AG04449 (cell line): ENCODE measurements at regions not wholly inside any gene's neighbourhood (a gene's known extent, or its start where the extent isn't known, plus 50 kb on each side); places are given as distances from the start of the nearest gene placed in this dataset.

Experiments
- CTCF ChIA-PET: fragments of 350-600 bp; formaldehyde crosslinking; extraction: SDS; loops from one replicate; lab custom pipeline; 2021; ENCODE audit warnings: antibody characterized with exemption; lab: Yijun Ruan, JAX
- POLR2A ChIA-PET: fragments of 400-600, 350-600 bp; formaldehyde crosslinking; extraction: SDS; loops from one replicate; lab custom pipeline; 2020; ENCODE audit warnings: antibody characterized with exemption, inconsistent platforms; lab: Yijun Ruan, JAX
- DNase-seq: peaks from one replicate; pipeline ENCODE4 v3.0.0-alpha.2; 2010; ENCODE audit warnings: low read depth, low spot score
- H3K4me3 ChIP-seq: 2 replicates; pipeline ENCODE4 v1.5.1; 2011; ENCODE audit warnings: low read depth, mild to moderate bottlenecking, control low read depth, low read length
- CTCF ChIP-seq: IDR thresholded peaks from one replicate; pipeline ENCODE4 v1.5.1; 2011; ENCODE audit warnings: mild to moderate bottlenecking, moderate library complexity, low read length, control low read depth, inconsistent platforms; ENCODE audit not compliant: insufficient read depth; ENCODE audit errors: missing control alignments

GRCh38 chr7:126016722-126017121 is 1087.1 kb upstream of the POT1 start:
- DNase-seq, result no peak
- CTCF ChIA-PET, result no interaction called here
- TF ChIP-seq CTCF, result no peak
- H3K4me3 ChIP-seq, result no peak overlapping the region
- POLR2A ChIA-PET, result no interaction called here

- ChIA-PET POLR2A (no interaction called here), CTCF (no interaction called here)
- TF ChIP-seq CTCF, result no peak
- H3K4me3 ChIP-seq, result no peak overlapping the region
- DNase-seq, result no peak
These were observed 1075.4 kb upstream of the POT1 start for GRCh38 chr7:126005064-126005463.

- ChIA-PET POLR2A (no interaction called here), CTCF (no interaction called here)
- H3K4me3 ChIP-seq, result no peak overlapping the region
- TF ChIP-seq CTCF, result no peak
- no peak for DNase-seq
These were observed 1071.7 kb upstream of the POT1 start for GRCh38 chr7:126001349-126001748.

- POLR2A ChIA-PET, result no interaction called here
- no peak for DNase-seq
- TF ChIP-seq CTCF, result no peak
- no peak overlapping the region for H3K4me3 ChIP-seq
- CTCF ChIA-PET, result no interaction called here
These were observed 1055.2 kb upstream of the POT1 start for GRCh38 chr7:125984795-125985194.

- no peak overlapping the region for H3K4me3 ChIP-seq
- no peak for DNase-seq
- CTCF ChIA-PET, result no interaction called here
- POLR2A ChIA-PET, result no interaction called here
- TF ChIP-seq CTCF, result no peak
These were observed 1042.0 kb upstream of the POT1 start for GRCh38 chr7:125971656-125972055.

- no peak for TF ChIP-seq CTCF
- CTCF ChIA-PET, result no interaction called here
- DNase-seq, result no peak
- POLR2A ChIA-PET, result no interaction called here
- H3K4me3 ChIP-seq, result no peak overlapping the region
These were observed 1036.8 kb upstream of the POT1 start for GRCh38 chr7:125966278-125967048.
